Motor neuron (in vitro differentiated cells): ENCODE measurements at regions not wholly inside any gene's neighbourhood (a gene's known extent, or its start where the extent isn't known, plus 50 kb on each side); places are given as distances from the start of the nearest gene placed in this dataset.
"Not testable (repeated sequence)": the region's sequence is repeated elsewhere in the genome, so short reads cannot be mapped to it uniquely, and the experiment has no call there.

Source experiments
- ATAC-seq, 8 experiments: fragments of 200-7000 bp; cut with Tn5 transposase; replicated peaks in 6 of 8; 2 replicates each; pipeline ENCODE4 v1.8.0; 2021; ENCODE audit warnings: mild to moderate bottlenecking in 8 of 8, moderate library complexity in 8 of 8
- H3K27ac ChIP-seq, 2 donors: fragments of 250-450 bp; sonication (Bioruptor Pico); 2 replicates each; pipeline ENCODE4 v1.9.0; 2021; ENCODE audit warnings: antibody characterized with exemption in 2 of 2, mild to moderate bottlenecking in 2 of 2, moderate library complexity in 1 of 2
- H3K4me1 ChIP-seq, 2 donors: fragments of 250-450 bp; sonication (Bioruptor Pico); replicated peaks in 1 of 2; 2 replicates each; pipeline ENCODE4 v1.6.1; 2021; ENCODE audit warnings: antibody characterized with exemption in 2 of 2, mild to moderate bottlenecking in 2 of 2, moderate library complexity in 1 of 2
- H3K4me3 ChIP-seq, 5 donors: fragments of 250-450 bp; sonication (Bioruptor Pico); 2 replicates each; pipeline ENCODE4 v1.9.0; 2021; ENCODE audit warnings: antibody characterized with exemption in 5 of 5, mild to moderate bottlenecking in 5 of 5, moderate library complexity in 4 of 5
- WGBS, 10 experiments: fragments of 450-650 bp; shearing (Covaris generic); methylation state at CpG; one replicate each; pipeline ENCODE4 v1.0.0; 2022; 5-methylcytosine and 5-hydroxymethylcytosine counted together
- in situ Hi-C, 9 experiments: fragments of 400-800 bp; cut with MboI; loops; one replicate each; pipeline ENCODE4 v1.15.0; 2021; ENCODE audit warnings: low sequenced_read_pairs in 9 of 9, low pct_unique_long_range_greater_than_20kb in 2 of 9; ENCODE audit not compliant: unreplicated experiment in 9 of 9

- 49 to 100% (median 78%) methylated on average over 1 to 5 of the region's 5 CpGs for WGBS, 10 experiments
- H3K4me3 ChIP-seq: no peak overlapping the region
Measured at GRCh38 chr5:111618623-111619271, 106.4 kb upstream of the STARD4 start.

GRCh38 chr5:111615054-111615453, 102.7 kb upstream of the STARD4 start:
- peak in 1 of 8 experiments; percentile 23 for ATAC-seq
- in situ Hi-C loops: no loop called here

More at GRCh38 chr5:111618623-111619271, 106.4 kb upstream of the STARD4 start:
- Histone ChIP-seq H3K4me1 (no peaks in the 10 kb centered on the region), H3K27ac (no peak overlapping the region)
- no peak for ATAC-seq
- in situ Hi-C loops: no loop called here

GRCh38 chr5:111612013-111612630, 99.8 kb upstream of the STARD4 start:
- in situ Hi-C loops, H3K4me3 ChIP-seq, H3K27ac ChIP-seq, ATAC-seq, H3K4me1 ChIP-seq: not testable (repeated sequence)
- WGBS, 10 experiments: 87 to 100% (median 90%) methylated on average over 2 to 3 of the region's 32 CpGs; no CpG with 5 or more reads in 7 of the 10 experiments

More at GRCh38 chr5:111615054-111615453, 102.7 kb upstream of the STARD4 start:
- no peak overlapping the region for H3K4me3 ChIP-seq
- H3K27ac ChIP-seq: no peak overlapping the region
- no peaks in the 10 kb centered on the region for H3K4me1 ChIP-seq
- 83 to 86% methylated on average over 1 of the region's 1 CpG; no CpG with 5 or more reads in 8 of the 10 experiments for WGBS, 10 experiments

GRCh38 chr5:111606194-111606593, 93.9 kb upstream of the STARD4 start:
- in situ Hi-C loops: no loop called here
- WGBS, 10 experiments: 50 to 100% (median 81%) methylated on average over 2 of the region's 2 CpGs

GRCh38 chr5:111603446-111603827, 91.1 kb upstream of the STARD4 start:
- Histone ChIP-seq H3K27ac (no peak overlapping the region), H3K4me3 (no peak overlapping the region), H3K4me1 (no peaks in the 10 kb centered on the region)
- in situ Hi-C loops: no loop called here
- WGBS, 10 experiments: 55 to 100% (median 80%) methylated on average over 1 to 2 of the region's 2 CpGs; no CpG with 5 or more reads in 1 of the 10 experiments
- ATAC-seq: no peak

More at GRCh38 chr5:111606194-111606593, 93.9 kb upstream of the STARD4 start:
- Histone ChIP-seq H3K4me3 (no peak overlapping the region), H3K27ac (no peak overlapping the region), H3K4me1 (no peaks in the 10 kb centered on the region)
- no peak for ATAC-seq

GRCh38 chr5:111602817-111603445, 90.6 kb upstream of the STARD4 start:
- Histone ChIP-seq H3K4me3 (no peak overlapping the region), H3K27ac (no peak overlapping the region), H3K4me1 (no peaks in the 10 kb centered on the region)
- 60 to 100% (median 90%) methylated on average over 2 to 5 of the region's 5 CpGs; no CpG with 5 or more reads in 1 of the 10 experiments for WGBS, 10 experiments
- ATAC-seq: no peak
- in situ Hi-C loops: no loop called here

- no peak overlapping the region for H3K27ac ChIP-seq
- no peak overlapping the region for H3K4me3 ChIP-seq
- no peak for ATAC-seq
- in situ Hi-C loops: no loop called here
- H3K4me1 ChIP-seq: no peaks in the 10 kb centered on the region
- 40 to 100% (median 60%) methylated on average over 1 to 2 of the region's 2 CpGs; no CpG with 5 or more reads in 3 of the 10 experiments for WGBS, 10 experiments
Measured at GRCh38 chr5:111598996-111599395, 86.7 kb upstream of the STARD4 start.

- ATAC-seq: no peak
- WGBS, 10 experiments: 91 to 100% (median 100%) methylated on average over 2 of the region's 2 CpGs; no CpG with 5 or more reads in 4 of the 10 experiments
- H3K4me3 ChIP-seq: no peak overlapping the region
Measured at GRCh38 chr5:111597491-111597890, 85.2 kb upstream of the STARD4 start.

GRCh38 chr5:111596705-111597104, 84.4 kb upstream of the STARD4 start:
- 60 to 100% (median 83%) methylated on average over 1 to 2 of the region's 5 CpGs; no CpG with 5 or more reads in 7 of the 10 experiments for WGBS, 10 experiments
- no peaks in the 10 kb centered on the region for H3K4me1 ChIP-seq
- no peak for ATAC-seq
- H3K27ac ChIP-seq: no peak overlapping the region
- no peak overlapping the region for H3K4me3 ChIP-seq
- in situ Hi-C loops: no loop called here

More at GRCh38 chr5:111597491-111597890, 85.2 kb upstream of the STARD4 start:
- Histone ChIP-seq H3K27ac (no peak overlapping the region), H3K4me1 (no peaks in the 10 kb centered on the region)
- in situ Hi-C loops: no loop called here

- no peaks in the 10 kb centered on the region for H3K4me1 ChIP-seq
- WGBS, 10 experiments: 20 to 100% (median 69%) methylated on average over 1 to 3 of the region's 4 CpGs; no CpG with 5 or more reads in 6 of the 10 experiments
- no peak overlapping the region for H3K4me3 ChIP-seq
- no peak overlapping the region for H3K27ac ChIP-seq
- no peak for ATAC-seq
- in situ Hi-C loops: no loop called here
Measured at GRCh38 chr5:111595425-111595824, 83.1 kb upstream of the STARD4 start.

- ATAC-seq: no peak
- 60 to 100% (median 83%) methylated on average over 1 of the region's 1 CpG; no CpG with 5 or more reads in 2 of the 10 experiments for WGBS, 10 experiments
- Histone ChIP-seq H3K4me3 (no peak overlapping the region), H3K4me1 (no peaks in the 10 kb centered on the region), H3K27ac (no peak overlapping the region)
- in situ Hi-C loops: no loop called here
Measured at GRCh38 chr5:111589316-111589715, 77.0 kb upstream of the STARD4 start.

GRCh38 chr5:111587728-111588127, 75.4 kb upstream of the STARD4 start:
- no peak for ATAC-seq
- Histone ChIP-seq H3K4me3 (no peak overlapping the region), H3K4me1 (no peaks in the 10 kb centered on the region), H3K27ac (no peak overlapping the region)
- in situ Hi-C loops: no loop called here

- 58 to 83% (median 67%) methylated on average over 2 to 4 of the region's 4 CpGs; no CpG with 5 or more reads in 3 of the 10 experiments for WGBS, 10 experiments
- Histone ChIP-seq H3K4me3 (no peak overlapping the region), H3K27ac (no peak overlapping the region), H3K4me1 (no peaks in the 10 kb centered on the region)
- ATAC-seq: no peak
- in situ Hi-C loops: no loop called here
Measured at GRCh38 chr5:111585946-111586345, 73.6 kb upstream of the STARD4 start.
